B cell (primary cell): ENCODE measurements at regions not wholly inside any gene's neighbourhood (a gene's known extent, or its start where the extent isn't known, plus 50 kb on each side); places are given as distances from the start of the nearest gene placed in this dataset.

Source experiments
- ATAC-seq: fragments of 200-7000 bp; cut with Tn5 transposase; one replicate; pipeline ENCODE4 v1.10.0; 2021; ENCODE audit warnings: low read depth, mild to moderate bottlenecking, moderate number of reproducible peaks, moderate library complexity
- CTCF ChIA-PET: fragments of 350-600 bp; sonication (Branson Sonifier 250); formaldehyde crosslinking; loops from one replicate; lab custom pipeline; 2021; ENCODE audit warnings: antibody characterized with exemption, inconsistent platforms; lab: Charles Lee
- POLR2A ChIA-PET: fragments of 350-600 bp; sonication (Branson Sonifier 250); formaldehyde crosslinking; loops from one replicate; lab custom pipeline; 2021; ENCODE audit warnings: antibody characterized with exemption; lab: Charles Lee
- DNase-seq: peaks from one replicate; pipeline ENCODE4 v3.0.0; 2013
- H2AFZ ChIP-seq: 2 replicates; pipeline ENCODE4 v1.6.1; 2012; ENCODE audit warnings: mild to moderate bottlenecking, low read depth, low read length; ENCODE audit not compliant: insufficient read depth, poor library complexity, severe bottlenecking
- H3K27ac ChIP-seq, 2 donors: 1 replicate in 1 of 2; 2 replicates in 1 of 2; pipeline ENCODE4 v1.5.1; 2012 to 2013; ENCODE audit warnings: low read length in 2 of 2, mild to moderate bottlenecking in 2 of 2, moderate library complexity in 1 of 2
- H3K27me3 ChIP-seq, 4 experiments: fragments of 200-600 bp in 1 of 4; sonication (generic) in 1 of 4; replicated peaks in 1 of 4; 1 replicate in 2 of 4; 2 replicates in 2 of 4; pipeline versions ENCODE4 v1.6.1 to v1.7.0; 2013 to 2016; ENCODE audit warnings: low read length in 3 of 4, mild to moderate bottlenecking in 2 of 4, mixed read lengths in 1 of 4, moderate library complexity in 1 of 4; ENCODE audit not compliant: insufficient read depth in 4 of 4, control insufficient read depth in 3 of 4; ENCODE audit errors: control extremely low read depth in 1 of 4
- H3K36me3 ChIP-seq, 2 experiments: replicated peaks in 1 of 2; 1 replicate in 1 of 2; 2 replicates in 1 of 2; pipeline versions ENCODE4 v1.6.1 to v1.7.1; 2013; ENCODE audit warnings: low read length in 1 of 2; ENCODE audit not compliant: insufficient read depth in 2 of 2, control insufficient read depth in 1 of 2; ENCODE audit errors: control extremely low read depth in 1 of 2, extremely low read depth in 1 of 2
- H3K4me1 ChIP-seq, 2 donors: fragments of 200-600 bp in 1 of 2; sonication (generic) in 1 of 2; 1 replicate in 1 of 2; 2 replicates in 1 of 2; pipeline versions ENCODE4 v1.5.1 to v1.6.1; 2013 to 2017; ENCODE audit warnings: low read length in 2 of 2; ENCODE audit not compliant: control insufficient read depth in 2 of 2, insufficient read depth in 2 of 2
- H3K4me2 ChIP-seq: replicated peaks from 2 replicates; pipeline ENCODE3; 2012; ENCODE audit warnings: mild to moderate bottlenecking, low read depth, low read length; ENCODE audit not compliant: poor library complexity, severe bottlenecking
- H3K4me3 ChIP-seq, 5 experiments: fragments of 200-600 bp in 1 of 5; sonication (generic) in 1 of 5; 1 replicate in 3 of 5; 2 replicates in 2 of 5; pipeline versions ENCODE4 v1.5.1 to v1.7.0; 2011 to 2016; ENCODE audit warnings: low read length in 4 of 5, mild to moderate bottlenecking in 4 of 5, low read depth in 2 of 5, control low read depth in 1 of 5, moderate library complexity in 1 of 5; ENCODE audit not compliant: insufficient read depth in 1 of 5; ENCODE audit errors: control extremely low read depth in 1 of 5, extremely low read depth in 1 of 5
- H3K79me2 ChIP-seq: fragments of 200-600 bp; sonication (generic); one replicate; pipeline ENCODE4 v1.6.0; 2016; ENCODE audit warnings: low read length; ENCODE audit not compliant: control insufficient read depth, insufficient read depth
- H3K9ac ChIP-seq: fragments of 200-600 bp; sonication (generic); 2 replicates; pipeline ENCODE4 v1.6.1; 2017; ENCODE audit warnings: mild to moderate bottlenecking, low read length, moderate library complexity
- H3K9me3 ChIP-seq, 3 donors: one replicate each; pipeline versions ENCODE4 v1.6.1 to v1.7.1; 2013; ENCODE audit warnings: low read length in 2 of 3; ENCODE audit not compliant: control insufficient read depth in 2 of 3, insufficient read depth in 1 of 3; ENCODE audit errors: control extremely low read depth in 1 of 3
- H4K20me1 ChIP-seq: 2 replicates; pipeline ENCODE4 v1.6.0; 2012; ENCODE audit warnings: mild to moderate bottlenecking, low read length; ENCODE audit not compliant: insufficient read depth, control insufficient read depth, poor library complexity, severe bottlenecking
- H3K27ac Mint-ChIP-seq: one replicate; pipeline ENCODE4 v1.8.0; 2021; ENCODE audit warnings: mixed read lengths
- H3K27me3 Mint-ChIP-seq: one replicate; pipeline ENCODE4 v1.8.0; 2021; ENCODE audit warnings: mixed read lengths
- H3K4me1 Mint-ChIP-seq: one replicate; pipeline ENCODE4 v1.8.0; 2021; ENCODE audit warnings: mixed read lengths
- H3K4me3 Mint-ChIP-seq: one replicate; pipeline ENCODE4 v1.8.0; 2021; ENCODE audit warnings: mixed read lengths
- H3K9me3 Mint-ChIP-seq: one replicate; pipeline ENCODE4 v1.8.0; 2022; ENCODE audit warnings: mixed read lengths; ENCODE audit not compliant: insufficient read depth
- EZH2 ChIP-seq: IDR thresholded peaks from 2 replicates; pipeline ENCODE4 v1.6.1; 2012; ENCODE audit warnings: borderline replicate concordance, low read depth, mild to moderate bottlenecking, moderate library complexity, low read length; ENCODE audit not compliant: insufficient read depth, poor library complexity, severe bottlenecking
- WGBS: methylation state at CpG from one replicate; pipeline ENCODE4 v1.1.5; 2013; ENCODE audit warnings: missing lambda C conversion rate; ENCODE audit not compliant: insufficient coverage; 5-methylcytosine and 5-hydroxymethylcytosine counted together
- intact Hi-C: fragments of 100-400 bp; cut with micrococcal nuclease; formaldehyde crosslinking; loops from one replicate; pipeline ENCODE4 v1.10.0; 2022
- TF ChIP-seq, protein P1 (sequence below): fragments of 200-600 bp; IDR thresholded peaks from one replicate; pipeline ENCODE4 v1.8.0; 2022; ENCODE audit warnings: antibody characterized with exemption, mild to moderate bottlenecking

DNA sequence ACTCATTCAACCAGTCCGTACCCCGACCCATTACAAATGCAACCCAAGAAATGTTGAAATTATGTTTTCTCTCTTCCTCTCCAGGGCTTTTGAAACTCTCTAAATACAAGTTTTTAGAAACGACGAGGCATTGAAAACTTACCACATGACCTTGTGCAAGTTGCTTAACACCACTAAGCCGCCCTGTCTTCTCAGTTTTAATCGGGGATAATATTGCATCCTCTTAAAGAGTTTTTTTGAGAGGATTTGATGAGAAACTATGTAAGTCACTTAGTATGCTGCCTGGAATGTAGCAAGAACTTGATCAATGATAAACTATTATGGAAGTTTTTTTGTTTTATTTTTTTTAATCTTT, 149.0 kb upstream of the FAM20A start:
- 97% methylated on average over 6 of the region's 6 CpGs for WGBS
- POLR2A ChIA-PET = no interaction called here

DNA sequence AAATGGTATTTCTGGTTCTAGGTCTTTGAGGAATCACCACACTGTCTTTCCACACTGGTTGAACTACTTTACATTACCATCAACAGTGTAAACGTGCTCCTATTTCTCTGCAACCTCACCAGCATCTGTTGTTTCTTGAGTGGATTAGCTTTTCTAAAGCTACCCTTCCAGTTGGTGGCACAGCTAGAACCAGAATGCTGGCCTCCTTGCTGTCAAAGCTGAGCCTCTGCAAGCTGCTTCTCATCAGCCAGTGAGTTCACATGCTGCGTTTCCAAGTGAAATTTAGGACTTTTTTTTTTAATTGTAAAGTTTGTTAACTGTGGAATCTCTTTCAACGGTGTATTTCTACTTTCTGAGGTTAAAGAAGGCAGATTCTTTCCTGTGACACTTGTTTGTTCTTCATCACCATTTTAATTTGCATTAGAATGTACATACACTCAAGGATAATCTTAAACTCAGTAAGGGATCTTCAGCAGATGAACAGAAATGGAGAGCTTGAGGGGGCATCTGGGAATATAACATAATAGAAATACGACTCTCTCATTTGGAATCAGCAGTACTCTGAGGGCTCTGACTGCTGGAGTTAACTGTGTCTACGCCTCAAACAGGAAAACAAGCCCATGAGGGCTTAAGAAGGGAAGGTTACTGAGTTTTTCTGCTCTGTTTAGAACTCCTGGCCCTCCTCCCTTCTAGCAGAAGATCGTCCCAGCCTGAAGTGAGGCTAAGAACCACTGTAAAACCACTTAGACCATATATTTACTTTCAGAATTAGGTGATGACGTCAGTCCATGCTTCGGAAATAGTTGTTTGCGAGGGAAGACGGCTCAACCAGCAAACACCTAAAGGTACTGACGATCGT, 148.4 kb upstream of the FAM20A start:
- TF ChIP-seq EZH2 = no peak
- TF ChIP-seq, protein P1, sequence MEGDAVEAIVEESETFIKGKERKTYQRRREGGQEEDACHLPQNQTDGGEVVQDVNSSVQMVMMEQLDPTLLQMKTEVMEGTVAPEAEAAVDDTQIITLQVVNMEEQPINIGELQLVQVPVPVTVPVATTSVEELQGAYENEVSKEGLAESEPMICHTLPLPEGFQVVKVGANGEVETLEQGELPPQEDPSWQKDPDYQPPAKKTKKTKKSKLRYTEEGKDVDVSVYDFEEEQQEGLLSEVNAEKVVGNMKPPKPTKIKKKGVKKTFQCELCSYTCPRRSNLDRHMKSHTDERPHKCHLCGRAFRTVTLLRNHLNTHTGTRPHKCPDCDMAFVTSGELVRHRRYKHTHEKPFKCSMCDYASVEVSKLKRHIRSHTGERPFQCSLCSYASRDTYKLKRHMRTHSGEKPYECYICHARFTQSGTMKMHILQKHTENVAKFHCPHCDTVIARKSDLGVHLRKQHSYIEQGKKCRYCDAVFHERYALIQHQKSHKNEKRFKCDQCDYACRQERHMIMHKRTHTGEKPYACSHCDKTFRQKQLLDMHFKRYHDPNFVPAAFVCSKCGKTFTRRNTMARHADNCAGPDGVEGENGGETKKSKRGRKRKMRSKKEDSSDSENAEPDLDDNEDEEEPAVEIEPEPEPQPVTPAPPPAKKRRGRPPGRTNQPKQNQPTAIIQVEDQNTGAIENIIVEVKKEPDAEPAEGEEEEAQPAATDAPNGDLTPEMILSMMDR = no peak
- Histone ChIP-seq H3K27ac (no peak overlapping the region), H2AFZ (no peak overlapping the region), H3K4me2 (no peak overlapping the region), H3K9ac (no peak overlapping the region), H3K36me3 (no peaks in the 10 kb centered on the region), H3K4me1 (no peaks in the 10 kb centered on the region), H3K79me2 (no peaks in the 10 kb centered on the region), H4K20me1 (no peaks in the 10 kb centered on the region), H3K27me3 (peaks cover 0 to 2% (median 0%) of the 10 kb centered on the region in 4 experiments), H3K9me3 (peaks cover 0 to 9% (median 0%) of the 10 kb centered on the region in 3 donors), H3K4me3 (no peak overlapping the region)
- Mint-ChIP-seq H3K9me3 (peaks cover 2% of the 10 kb centered on the region), H3K4me1 (no peaks in the 10 kb centered on the region), H3K4me3 (no peak overlapping the region), H3K27me3 (peaks cover 14% of the 10 kb centered on the region), H3K27ac (no peak overlapping the region)
- ChIA-PET POLR2A (no interaction called here), CTCF (no interaction called here)
- ATAC-seq (no peak), DNase-seq (no peak)
- intact Hi-C loops = no loop called here
- whole genome bisulfite sequencing = 92% methylated on average over 10 of the region's 12 CpGs

More for the DNA sequence above, 149.0 kb upstream of the FAM20A start:
- ATAC-seq (no peak), DNase-seq (no peak)
- Histone ChIP-seq H4K20me1 (no peaks in the 10 kb centered on the region), H3K9me3 (peaks cover 0 to 4% (median 0%) of the 10 kb centered on the region in 3 donors), H3K9ac (no peak overlapping the region), H3K4me3 (no peak overlapping the region), H3K27ac (no peak overlapping the region), H3K27me3 (no peaks in the 10 kb centered on the region), H2AFZ (no peak overlapping the region), H3K4me2 (no peak overlapping the region), H3K36me3 (no peaks in the 10 kb centered on the region), H3K79me2 (no peaks in the 10 kb centered on the region), H3K4me1 (no peaks in the 10 kb centered on the region)
- intact Hi-C loops = no loop called here
- no peak for TF ChIP-seq EZH2
- TF ChIP-seq, protein P1 = no peak
- peaks cover 2% of the 10 kb centered on the region for H3K9me3 Mint-ChIP-seq
- peaks cover 13% of the 10 kb centered on the region for H3K27me3 Mint-ChIP-seq
- H3K4me1 Mint-ChIP-seq = no peaks in the 10 kb centered on the region
- no peak overlapping the region for H3K4me3 Mint-ChIP-seq
- H3K27ac Mint-ChIP-seq = no peak overlapping the region
- CTCF ChIA-PET = no interaction called here
